Suppressor macrophage (primary cell): ENCODE measurements at regions not wholly inside any gene's neighbourhood (a gene's known extent, or its start where the extent isn't known, plus 50 kb on each side); places are given as distances from the start of the nearest gene placed in this dataset.
"Not testable (repeated sequence)": the region's sequence is repeated elsewhere in the genome, so short reads cannot be mapped to it uniquely, and the experiment has no call there.

Source experiments
- DNase-seq, 4 experiments: peaks; one replicate each; pipeline ENCODE4 v3.0.0-alpha.2; 2020 to 2022

- DNase-seq: no peak
Observed at GRCh38 chr4:141462361-141462760, 174.0 kb upstream of the IL15 start.

GRCh38 chr4:141463678-141464077, 172.7 kb upstream of the IL15 start:
- no peak for DNase-seq

GRCh38 chr4:141464366-141464765, 172.0 kb upstream of the IL15 start:
- no peak for DNase-seq

GRCh38 chr4:141465171-141465570, 171.2 kb upstream of the IL15 start:
- DNase-seq: no peak

GRCh38 chr4:141467225-141467624, 169.2 kb upstream of the IL15 start:
- DNase-seq: no peak

- DNase-seq: no peak
Observed at GRCh38 chr4:141469392-141469791, 167.0 kb upstream of the IL15 start.

GRCh38 chr4:141473026-141473540, 163.3 kb upstream of the IL15 start:
- DNase-seq: no peak

GRCh38 chr4:141473952-141474351, 162.4 kb upstream of the IL15 start:
- no peak for DNase-seq

- DNase-seq: no peak
Observed at GRCh38 chr4:141480950-141481349, 155.4 kb upstream of the IL15 start.

- DNase-seq: not testable (repeated sequence)
Observed at GRCh38 chr4:141484298-141484697, 152.1 kb upstream of the IL15 start.

- no peak for DNase-seq
Observed at GRCh38 chr4:141486375-141486997, 149.9 kb upstream of the IL15 start.

- DNase-seq: no peak
Observed at GRCh38 chr4:141497627-141498026, 138.8 kb upstream of the IL15 start.

- no peak for DNase-seq
Observed at GRCh38 chr4:141499261-141499853, 137.0 kb upstream of the IL15 start.

GRCh38 chr4:141501395-141501794, 135.0 kb upstream of the IL15 start:
- DNase-seq: no peak

GRCh38 chr4:141501931-141502330, 134.5 kb upstream of the IL15 start:
- DNase-seq: no peak

- no peak for DNase-seq
Observed at GRCh38 chr4:141502755-141503154, 133.6 kb upstream of the IL15 start.

GRCh38 chr4:141503260-141503659, 133.1 kb upstream of the IL15 start:
- DNase-seq: no peak

- no peak for DNase-seq
Observed at GRCh38 chr4:141511055-141511454, 125.3 kb upstream of the IL15 start.

GRCh38 chr4:141513866-141514265, 122.5 kb upstream of the IL15 start:
- DNase-seq: no peak

- DNase-seq: no peak
Observed at GRCh38 chr4:141518222-141518621, 118.2 kb upstream of the IL15 start.

- DNase-seq: peak in 2 of 4 experiments; percentile 47 to 56
Observed at GRCh38 chr4:141524116-141524515, 112.3 kb upstream of the IL15 start.

GRCh38 chr4:141524841-141525240, 111.5 kb upstream of the IL15 start:
- DNase-seq: no peak

- no peak for DNase-seq
Observed at GRCh38 chr4:141530627-141531026, 105.8 kb upstream of the IL15 start.

- DNase-seq: no peak
Observed at GRCh38 chr4:141534985-141535384, 101.4 kb upstream of the IL15 start.

GRCh38 chr4:141538001-141538400, 98.4 kb upstream of the IL15 start:
- no peak for DNase-seq
